HG02885 (cell line): ENCODE measurements at regions not wholly inside any gene's neighbourhood (a gene's known extent, or its start where the extent isn't known, plus 50 kb on each side); places are given as distances from the start of the nearest gene placed in this dataset.

ENCODE experiments used
- ATAC-seq: cut with Tn5 transposase; IDR thresholded peaks from one replicate; pipeline ENCODE4 v1.9.1; 2021; ENCODE audit warnings: mild to moderate bottlenecking; ENCODE audit not compliant: unreplicated experiment, poor library complexity

GRCh38 chr2:194014639-194015038, 1642.4 kb upstream of the SLC39A10 start:
- ATAC-seq, result no peak

- ATAC-seq, result no peak
Observed at GRCh38 chr2:194004590-194005206, 1652.3 kb upstream of the SLC39A10 start.

- no peak for ATAC-seq
Observed at GRCh38 chr2:194003911-194004310, 1653.1 kb upstream of the SLC39A10 start.

GRCh38 chr2:194002699-194003368, 1654.2 kb upstream of the SLC39A10 start:
- no peak for ATAC-seq

GRCh38 chr2:193990868-193991267, 1666.2 kb upstream of the SLC39A10 start:
- no peak for ATAC-seq

- ATAC-seq, result no peak
Observed at GRCh38 chr2:193989645-193990044, 1667.4 kb upstream of the SLC39A10 start.

GRCh38 chr2:193988784-193989183, 1668.2 kb upstream of the SLC39A10 start:
- ATAC-seq, result no peak

GRCh38 chr2:193985272-193985671, 1671.8 kb upstream of the SLC39A10 start:
- ATAC-seq, result no peak

GRCh38 chr2:193980599-193980998, 1676.4 kb upstream of the SLC39A10 start:
- ATAC-seq, result no peak

GRCh38 chr2:193973781-193974180, 1683.2 kb upstream of the SLC39A10 start:
- no peak for ATAC-seq

- no peak for ATAC-seq
Observed at GRCh38 chr2:193966590-193966989, 1690.4 kb upstream of the SLC39A10 start.

GRCh38 chr2:193965263-193965662, 1691.8 kb upstream of the SLC39A10 start:
- no peak for ATAC-seq

GRCh38 chr2:193963472-193964119, 1693.4 kb upstream of the SLC39A10 start:
- ATAC-seq, result peak; percentile 80

GRCh38 chr2:193946806-193947205, 1710.2 kb upstream of the SLC39A10 start:
- no peak for ATAC-seq

- no peak for ATAC-seq
Observed at GRCh38 chr2:193943406-193943960, 1713.5 kb upstream of the SLC39A10 start.

GRCh38 chr2:193935114-193935513, 1721.9 kb upstream of the SLC39A10 start:
- no peak for ATAC-seq

GRCh38 chr2:193929131-193929530, 1727.9 kb upstream of the SLC39A10 start:
- ATAC-seq, result no peak

GRCh38 chr2:193907561-193907960, 1712.8 kb upstream of the TMEFF2 start:
- no peak for ATAC-seq

- no peak for ATAC-seq
Observed at GRCh38 chr2:193900292-193900691, 1705.6 kb upstream of the TMEFF2 start.

- ATAC-seq, result peak; percentile 24
Observed at GRCh38 chr2:193895226-193895625, 1700.5 kb upstream of the TMEFF2 start.

- ATAC-seq, result no peak
Observed at GRCh38 chr2:193894081-193894480, 1699.3 kb upstream of the TMEFF2 start.
